ENCODE measurements at regions not wholly inside any gene's neighbourhood (a gene's known extent, or its start where the extent isn't known, plus 50 kb on each side); places are given as distances from the start of the nearest gene placed in this dataset.

- DNase-seq (ENCODE audit: low read depth), result no peak
Observed at GRCh38 chr2:13091455-13091854, 374.7 kb downstream of the TRIB2 start.

GRCh38 chr2:13091861-13092378, 375.2 kb downstream of the TRIB2 start:
- DNase-seq (ENCODE audit: low read depth), result no peak

- no peak for DNase-seq (ENCODE audit: low read depth)
Observed at GRCh38 chr2:13093416-13093991, 376.8 kb downstream of the TRIB2 start.

DNA sequence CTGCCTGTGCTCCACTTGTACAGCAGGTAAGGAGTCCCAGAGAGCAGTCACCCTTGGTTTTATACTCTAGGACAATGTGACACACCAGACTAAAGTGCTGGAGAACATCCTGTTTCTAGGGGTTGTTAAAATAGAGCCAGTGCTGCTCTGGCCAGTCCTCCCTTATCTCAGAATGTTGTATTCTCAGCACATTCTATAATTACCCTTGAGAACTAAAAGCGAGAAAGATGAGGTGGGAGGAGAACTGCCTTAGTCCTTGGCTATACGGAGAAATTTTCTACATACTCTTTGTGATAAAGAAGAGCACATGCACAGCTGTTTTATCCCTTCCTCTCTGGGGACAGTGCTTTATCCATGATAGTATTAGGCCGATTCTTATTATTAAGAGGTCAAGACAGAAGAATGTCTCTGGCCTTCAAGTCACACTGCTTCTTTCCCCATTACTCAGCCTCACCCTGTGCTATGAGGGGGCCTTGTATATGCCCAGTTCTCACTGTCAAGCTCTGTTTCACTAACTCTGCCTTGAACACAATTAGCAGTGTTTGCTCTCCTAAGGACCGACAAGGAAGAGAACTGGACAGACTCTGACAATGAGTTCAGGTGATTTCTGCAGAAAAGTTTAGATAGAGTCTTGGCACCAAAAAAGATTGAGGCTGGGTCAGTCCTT, 385.8 kb downstream of the TRIB2 start:
- DNase-seq (ENCODE audit: low read depth), result no peak

DNA sequence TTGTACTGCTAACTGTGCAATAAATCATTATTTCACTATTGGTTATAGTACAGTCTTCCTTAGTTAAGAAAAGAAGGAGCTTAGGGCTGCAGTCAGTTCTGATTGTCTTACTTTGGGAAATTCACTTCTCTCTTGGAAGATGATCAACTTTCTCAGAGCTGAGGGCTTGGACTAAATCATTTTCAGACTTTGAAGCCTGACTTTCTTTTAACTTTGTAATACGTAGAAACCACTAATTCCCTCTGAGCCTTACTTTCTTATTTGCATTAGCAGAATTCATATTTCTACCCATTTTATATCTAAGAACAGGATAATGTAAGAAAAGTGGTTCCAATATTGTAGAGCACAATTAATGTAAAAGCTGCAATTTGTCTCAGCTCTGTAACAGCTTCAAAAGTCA, 386.4 kb downstream of the TRIB2 start:
- no peak for DNase-seq (ENCODE audit: low read depth)

- no peak for DNase-seq (ENCODE audit: low read depth)
Observed at GRCh38 chr2:13103778-13104493, 387.2 kb downstream of the TRIB2 start.

GRCh38 chr2:13104723-13105122, 388.0 kb downstream of the TRIB2 start:
- DNase-seq (ENCODE audit: low read depth), result no peak

DNA sequence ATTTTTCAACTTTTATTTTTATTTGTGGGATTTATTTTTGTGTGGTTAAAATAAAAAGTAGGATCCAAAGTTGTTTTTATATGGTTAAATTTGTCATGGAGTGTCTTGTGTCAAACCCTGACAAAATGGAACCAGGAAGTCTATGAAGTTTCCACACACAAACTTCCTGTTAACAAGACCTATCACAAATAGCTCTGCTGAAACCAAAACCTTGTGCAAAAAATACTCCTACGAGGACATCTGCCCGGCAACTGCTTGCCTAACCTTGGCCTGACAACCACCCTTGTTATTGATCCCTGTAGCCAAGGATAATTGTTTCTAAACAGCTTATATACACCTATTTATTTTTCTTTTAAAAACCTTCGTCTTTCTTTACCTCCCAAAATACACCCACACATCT, 389.6 kb downstream of the TRIB2 start:
- peak; percentile 1 for DNase-seq (ENCODE audit: low read depth)

DNA sequence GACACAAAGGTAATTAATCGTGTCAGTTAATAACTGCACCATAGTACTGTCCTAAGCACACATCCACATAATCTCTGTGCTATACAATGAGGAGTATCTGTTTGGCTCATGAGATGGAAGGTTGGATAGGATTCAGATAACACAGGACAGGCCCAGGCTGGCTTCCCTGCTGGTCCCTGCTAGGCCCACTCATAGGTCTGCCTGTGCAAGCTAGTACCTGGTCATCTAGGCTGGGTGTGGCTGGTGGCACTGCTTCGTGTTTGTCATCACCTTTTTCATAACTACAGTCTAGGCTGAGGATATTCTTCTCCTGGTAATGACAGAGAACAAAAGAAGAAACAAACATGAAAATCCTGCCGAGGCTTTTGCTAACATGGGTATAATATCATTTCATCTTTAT, 392.8 kb downstream of the TRIB2 start:
- DNase-seq (ENCODE audit: low read depth), result no peak

- no peak for DNase-seq (ENCODE audit: low read depth)
Observed at GRCh38 chr2:13110825-13111224, 394.1 kb downstream of the TRIB2 start.

- no peak for DNase-seq (ENCODE audit: low read depth)
Observed at GRCh38 chr2:13113002-13113401, 396.3 kb downstream of the TRIB2 start.

GRCh38 chr2:13114391-13114790, 397.7 kb downstream of the TRIB2 start:
- DNase-seq (ENCODE audit: low read depth), result no peak

DNA sequence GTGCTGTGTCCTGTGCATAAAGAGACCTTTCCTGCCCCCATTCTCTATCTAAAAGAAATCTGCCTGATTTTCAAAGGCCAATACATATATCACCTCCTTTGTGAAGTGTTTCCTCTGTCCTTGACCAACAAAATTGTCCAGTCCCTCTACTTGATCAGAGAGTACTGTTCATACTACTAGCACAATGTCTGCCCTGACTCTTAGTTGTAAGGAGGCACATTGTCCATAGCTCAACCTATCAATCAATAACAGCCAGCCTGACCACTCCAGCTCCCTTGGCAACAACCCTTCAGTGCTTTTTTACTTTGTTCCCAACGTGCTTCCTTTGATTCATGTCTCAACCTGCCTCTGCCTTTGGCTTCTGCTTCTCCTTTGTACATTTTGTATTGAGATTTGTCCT, 398.9 kb downstream of the TRIB2 start:
- DNase-seq (ENCODE audit: low read depth), result no peak

DNA sequence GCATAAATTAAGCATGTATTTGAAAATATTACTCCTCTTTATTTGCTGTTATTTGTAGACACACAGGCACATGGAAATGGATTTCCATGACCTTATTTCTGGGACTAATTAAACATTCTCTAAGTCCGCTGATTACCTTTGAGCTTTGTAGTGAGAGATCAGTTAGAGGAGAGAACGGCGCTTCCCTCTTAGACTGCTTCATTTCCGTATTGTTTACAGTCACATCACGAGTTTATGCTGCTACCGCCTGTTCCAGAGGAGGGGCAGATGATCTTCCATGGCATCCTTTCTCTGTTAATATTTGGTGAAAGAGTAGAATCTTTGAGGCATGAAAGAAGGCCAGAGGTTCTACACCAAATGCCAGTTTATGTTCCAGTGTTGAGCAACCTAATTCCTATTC, 404.4 kb downstream of the TRIB2 start:
- no peak for DNase-seq (ENCODE audit: low read depth)

GRCh38 chr2:13128139-13128538, 411.4 kb downstream of the TRIB2 start:
- no peak for DNase-seq (ENCODE audit: low read depth)

- no peak for DNase-seq (ENCODE audit: low read depth)
Observed at GRCh38 chr2:13135369-13135768, 418.6 kb downstream of the TRIB2 start.

- no peak for DNase-seq (ENCODE audit: low read depth)
Observed at GRCh38 chr2:13135856-13136255, 419.1 kb downstream of the TRIB2 start.

- no peak for DNase-seq (ENCODE audit: low read depth)
Observed at GRCh38 chr2:13137679-13138078, 420.9 kb downstream of the TRIB2 start.

- DNase-seq (ENCODE audit: low read depth), result no peak
Observed at GRCh38 chr2:13141315-13141714, 424.6 kb downstream of the TRIB2 start.

DNA sequence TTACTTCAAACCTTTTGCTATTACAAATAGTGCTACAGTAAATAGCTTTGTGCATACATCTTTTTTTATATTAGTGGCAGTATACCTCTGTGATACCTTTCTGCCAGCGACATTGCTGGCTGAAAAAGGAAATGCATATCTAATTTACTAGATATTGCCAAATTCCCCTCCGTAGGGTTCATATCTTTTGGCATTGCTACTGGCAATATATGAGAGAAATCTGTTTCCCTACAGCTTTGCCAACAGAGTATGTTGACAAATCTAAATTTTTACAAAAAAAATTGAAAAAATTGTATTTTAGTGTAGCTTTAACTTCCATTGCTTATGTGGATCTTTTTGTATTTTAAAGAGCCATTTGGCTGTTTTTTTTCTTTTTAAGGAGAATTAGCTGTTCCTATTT, 426.7 kb downstream of the TRIB2 start:
- no peak for DNase-seq (ENCODE audit: low read depth)

GRCh38 chr2:13156916-13157315, 440.2 kb downstream of the TRIB2 start:
- DNase-seq (ENCODE audit: low read depth), result no peak

DNA sequence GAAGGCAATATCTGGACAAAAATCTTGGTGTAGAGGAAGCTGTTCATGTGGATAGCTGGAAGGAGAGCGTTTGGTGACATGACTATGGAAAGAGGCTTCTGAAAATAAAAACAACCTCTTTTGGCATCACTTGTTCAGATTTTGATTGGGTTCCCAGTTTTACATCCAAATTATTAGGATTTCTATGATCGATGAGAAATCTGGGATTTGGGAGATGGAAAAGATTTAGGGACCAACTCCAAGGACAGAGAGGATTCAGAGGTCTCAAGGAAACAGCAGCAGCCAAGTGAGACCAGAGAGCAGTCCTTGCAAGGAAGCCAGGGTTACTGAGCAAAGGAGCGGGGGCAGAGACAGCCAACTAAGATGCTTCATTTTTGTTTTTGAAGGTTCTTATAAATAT, 441.7 kb downstream of the TRIB2 start:
- DNase-seq (ENCODE audit: low read depth), result no peak

DNA sequence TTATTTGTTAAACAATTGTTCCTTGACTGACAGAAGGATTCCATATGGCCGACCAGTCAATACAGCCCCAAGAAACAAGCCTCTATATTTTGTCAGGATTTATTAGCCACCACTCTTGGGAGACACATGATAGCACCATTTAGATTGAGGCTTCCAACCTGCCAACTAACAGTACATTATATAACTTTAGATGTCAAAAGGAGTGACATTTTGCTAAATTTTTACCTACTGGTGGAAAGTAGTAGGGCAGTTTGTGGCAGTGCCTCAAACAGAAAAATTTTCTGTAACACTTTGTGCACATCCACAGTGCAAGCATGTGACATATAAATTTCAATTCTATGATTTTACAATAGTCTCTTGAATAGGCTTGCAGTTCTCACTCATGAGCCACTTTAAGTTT, 464.0 kb downstream of the TRIB2 start:
- DNase-seq (ENCODE audit: low read depth), result no peak
